HG03045 (cell line): ENCODE measurements at regions not wholly inside any gene's neighbourhood (a gene's known extent, or its start where the extent isn't known, plus 50 kb on each side); places are given as distances from the start of the nearest gene placed in this dataset.
"Not testable (repeated sequence)": the region's sequence is repeated elsewhere in the genome, so short reads cannot be mapped to it uniquely, and the experiment has no call there.

Experiments used
- ATAC-seq: cut with Tn5 transposase; IDR thresholded peaks from one replicate; pipeline ENCODE4 v1.9.1; 2021; ENCODE audit warnings: mild to moderate bottlenecking, moderate library complexity; ENCODE audit not compliant: unreplicated experiment

DNA sequence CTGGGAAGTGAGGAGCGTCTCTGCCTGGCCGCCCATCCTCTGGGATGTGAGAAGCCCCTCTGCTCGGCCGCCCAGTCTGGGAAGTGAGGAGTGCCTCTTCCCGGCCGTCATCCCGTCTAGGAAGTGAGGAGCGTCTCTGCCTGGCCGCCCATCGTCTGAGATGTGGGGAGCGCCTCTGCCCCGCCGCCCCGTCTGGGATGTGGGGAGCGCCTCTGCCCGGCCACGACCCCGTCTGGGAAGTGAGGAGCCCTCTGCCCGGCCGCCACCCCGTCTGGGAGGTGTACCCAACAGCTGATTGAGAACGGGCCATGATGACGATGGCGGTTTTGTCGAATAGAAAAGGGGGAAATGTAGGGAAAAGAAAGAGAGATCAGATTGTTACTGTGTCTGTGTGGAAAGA, 173.9 kb upstream of the PRSS1 start:
- not testable (repeated sequence) for ATAC-seq

DNA sequence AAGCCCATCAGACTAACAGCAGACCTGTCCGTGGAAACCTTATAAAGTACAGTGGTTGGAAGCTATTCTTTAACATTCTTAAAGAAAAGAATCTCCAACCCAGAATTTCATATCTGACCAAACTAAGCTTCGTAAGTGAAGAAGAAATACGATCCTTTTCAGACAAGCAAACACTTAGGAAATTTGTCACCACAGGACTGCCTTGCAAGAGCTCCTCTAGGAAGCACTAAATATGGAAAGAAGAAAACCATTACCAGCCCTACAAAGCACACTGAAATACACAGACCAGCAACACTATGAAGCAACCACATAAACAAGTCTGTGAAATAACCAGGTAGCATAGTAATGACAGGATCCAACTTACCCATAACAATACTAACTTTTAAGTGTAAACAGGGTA, 177.7 kb upstream of the PRSS1 start:
- no peak for ATAC-seq

DNA sequence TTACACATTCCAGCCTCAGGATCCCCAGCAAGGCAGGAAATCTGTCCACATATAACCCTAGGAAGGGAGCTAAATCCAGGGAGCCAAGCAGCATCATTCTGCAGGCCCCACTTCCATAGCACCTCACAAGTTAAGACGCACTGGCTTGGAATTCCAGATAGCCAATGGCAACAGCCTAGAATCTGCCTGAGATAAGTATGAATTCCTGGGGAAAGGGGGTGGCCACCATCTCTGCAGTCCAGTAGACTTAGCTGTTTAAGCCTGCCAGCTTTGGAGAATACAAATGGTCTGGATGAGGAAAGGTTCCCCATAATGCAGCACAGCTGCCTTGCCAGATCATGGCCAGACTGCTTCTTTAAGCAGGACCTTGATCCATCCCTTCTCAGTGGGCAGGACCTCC, 179.4 kb upstream of the PRSS1 start:
- no peak for ATAC-seq

DNA sequence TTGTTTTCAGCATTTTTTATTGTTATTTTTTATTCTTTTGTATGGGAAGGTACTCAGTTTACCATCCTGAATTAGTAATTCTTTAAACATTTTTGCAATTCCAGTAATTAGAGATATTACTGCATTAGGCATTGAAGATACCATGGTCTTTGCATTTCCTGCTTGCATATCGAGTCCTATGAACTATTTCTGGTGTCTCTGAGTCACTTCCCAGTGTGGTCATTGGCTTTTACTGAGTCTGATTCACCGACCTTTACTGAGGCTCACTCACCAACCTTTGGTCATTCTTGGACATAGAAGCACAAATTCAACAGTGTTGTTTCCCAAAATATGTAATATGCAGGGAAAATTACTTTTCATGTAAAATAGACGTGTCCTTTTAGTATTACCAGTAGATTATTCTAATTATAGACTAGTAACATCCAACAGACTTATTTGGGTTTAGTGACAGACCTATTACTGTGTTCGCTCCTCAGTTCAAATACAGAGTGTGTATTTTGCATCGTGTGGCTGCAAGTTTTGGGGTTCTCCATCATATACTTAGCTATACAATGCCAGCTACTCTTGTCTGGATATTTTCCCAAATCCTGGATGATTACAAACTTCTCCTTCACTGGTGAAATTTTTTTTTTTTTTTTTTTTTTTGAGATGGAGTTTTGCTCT, 180.7 kb upstream of the PRSS1 start:
- no peak for ATAC-seq

DNA sequence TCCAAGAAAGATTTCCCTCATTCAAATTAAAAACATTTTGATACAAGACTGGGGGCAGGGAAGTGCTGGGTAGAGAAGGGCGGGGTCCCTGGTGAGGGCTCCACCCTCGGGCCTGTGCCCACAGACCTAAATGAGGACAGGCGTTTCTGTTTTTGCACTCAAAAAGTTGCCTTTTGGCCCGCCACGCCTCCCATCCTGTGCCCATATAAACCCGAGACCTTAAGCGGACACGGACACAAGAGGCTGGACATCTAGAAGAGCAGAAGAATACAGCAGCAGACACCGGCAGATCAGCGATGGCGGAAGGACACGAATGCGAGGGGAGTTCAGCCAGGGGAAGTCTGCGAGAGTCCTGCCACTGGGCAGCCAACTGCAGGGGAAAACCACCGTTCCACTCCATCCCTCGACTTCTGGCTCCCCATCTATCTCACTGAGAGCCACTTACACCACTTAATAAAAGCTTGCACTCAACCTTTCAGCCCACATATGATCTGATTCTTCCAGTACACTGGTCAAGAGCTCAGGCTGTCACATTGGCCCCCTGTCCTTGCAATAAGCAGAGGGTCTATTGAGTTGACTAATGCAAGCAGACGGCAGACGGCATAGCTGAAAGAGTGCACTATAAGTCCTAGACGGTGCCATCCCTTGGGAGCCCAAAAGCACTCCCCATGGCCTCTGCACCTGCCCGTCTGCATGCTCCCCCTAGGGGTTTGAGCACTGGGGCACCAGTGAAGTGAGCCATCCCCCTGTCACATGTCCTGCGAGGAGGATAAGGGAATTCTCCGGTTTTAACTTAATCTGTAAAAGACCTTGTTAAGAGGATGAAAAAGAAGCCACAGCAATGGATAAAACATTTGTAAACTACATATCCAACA, 181.8 kb upstream of the PRSS1 start:
- no peak for ATAC-seq

DNA sequence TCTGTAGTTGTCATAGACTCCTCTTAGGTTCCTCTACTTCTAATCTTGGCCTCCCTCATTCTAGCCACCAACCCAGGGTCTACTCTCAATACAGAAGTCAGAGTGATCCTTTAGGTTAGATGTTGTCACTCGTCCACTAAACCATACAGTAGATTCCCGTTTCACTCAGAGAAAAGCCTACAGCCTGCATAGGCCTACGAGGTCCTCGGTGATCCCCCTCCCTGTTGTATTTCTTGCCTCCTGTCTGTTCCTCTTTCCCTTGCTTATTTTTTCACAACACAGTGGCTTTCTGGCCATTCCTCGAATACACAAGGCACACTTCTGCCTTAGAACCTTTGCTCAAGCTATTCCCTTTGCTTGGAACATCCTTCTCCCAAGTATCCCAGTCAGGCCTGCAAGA, 183.0 kb upstream of the PRSS1 start:
- no peak for ATAC-seq

DNA sequence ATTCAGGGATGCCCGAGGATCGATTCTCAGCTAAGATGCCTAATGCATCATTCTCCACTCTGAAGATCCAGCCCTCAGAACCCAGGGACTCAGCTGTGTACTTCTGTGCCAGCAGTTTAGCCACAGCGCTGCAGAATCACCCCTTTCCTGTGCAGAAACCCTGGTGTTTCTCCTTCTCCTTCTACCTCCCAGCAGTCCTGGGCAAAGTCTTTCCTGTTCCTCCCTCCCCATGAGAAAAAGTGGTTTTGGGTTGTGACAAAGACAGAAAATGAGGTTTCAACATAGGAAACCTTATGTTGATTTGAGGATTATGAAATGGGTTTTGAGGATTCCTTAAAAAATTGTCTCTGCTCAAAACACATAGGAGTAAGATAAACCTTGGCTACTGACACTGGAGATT, 185.1 kb upstream of the PRSS1 start:
- ATAC-seq: not testable (repeated sequence)

DNA sequence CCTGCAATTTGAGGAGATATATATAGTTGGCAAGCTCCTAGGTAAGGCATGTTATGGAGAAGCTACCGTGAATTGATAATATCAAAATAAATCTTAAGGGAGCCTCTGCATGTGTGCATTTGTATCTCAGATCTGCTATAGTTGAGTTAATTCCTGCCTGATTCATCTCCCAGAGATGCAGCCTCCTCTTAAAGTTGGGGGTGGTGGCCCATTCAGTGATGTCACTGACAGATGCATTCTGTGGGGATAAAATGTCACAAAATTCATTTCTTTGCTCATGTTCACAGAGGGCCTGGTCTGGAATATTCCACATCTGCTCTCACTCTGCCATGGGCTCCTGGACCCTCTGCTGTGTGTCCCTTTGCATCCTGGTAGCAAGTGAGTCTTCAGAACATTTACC, 185.8 kb upstream of the PRSS1 start:
- no peak for ATAC-seq

DNA sequence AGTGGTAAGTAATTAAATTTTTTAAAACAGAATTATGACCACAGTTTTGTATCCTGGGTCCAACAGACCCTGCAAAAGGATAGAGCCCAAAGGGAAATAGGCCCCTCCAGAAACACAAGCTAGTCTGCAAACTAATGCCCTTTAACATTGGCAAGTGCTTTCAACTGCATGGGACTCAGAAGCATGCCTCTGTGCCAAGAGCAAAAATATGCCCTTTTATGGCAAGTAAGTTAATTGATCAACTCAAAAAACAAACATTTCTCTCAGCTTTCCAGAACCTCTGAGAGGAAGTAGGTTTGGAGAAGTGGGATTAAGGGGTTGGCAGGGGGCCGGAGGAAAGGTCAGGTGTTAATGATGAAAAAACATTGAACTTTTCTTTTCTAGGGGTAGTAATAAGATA, 186.6 kb upstream of the PRSS1 start:
- no peak for ATAC-seq

DNA sequence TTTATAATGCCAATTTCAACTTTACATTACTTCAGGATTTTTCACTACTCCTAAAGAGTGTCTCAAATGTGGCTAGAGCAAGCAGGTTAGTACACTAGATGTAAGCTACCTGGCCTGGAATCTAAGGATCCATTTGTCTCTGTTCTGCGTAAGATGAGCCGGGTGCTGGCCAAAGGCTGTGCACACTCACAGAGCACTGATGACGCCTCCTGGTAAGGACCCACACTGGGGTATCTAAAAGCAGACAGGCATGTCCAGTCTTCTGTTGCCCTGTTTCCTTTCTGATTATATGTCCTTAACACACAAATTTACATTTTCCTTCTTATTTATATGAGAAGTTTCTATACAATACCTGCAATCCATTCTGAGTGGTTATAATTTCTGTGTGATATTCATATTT, 187.9 kb upstream of the PRSS1 start:
- ATAC-seq: not testable (repeated sequence)

DNA sequence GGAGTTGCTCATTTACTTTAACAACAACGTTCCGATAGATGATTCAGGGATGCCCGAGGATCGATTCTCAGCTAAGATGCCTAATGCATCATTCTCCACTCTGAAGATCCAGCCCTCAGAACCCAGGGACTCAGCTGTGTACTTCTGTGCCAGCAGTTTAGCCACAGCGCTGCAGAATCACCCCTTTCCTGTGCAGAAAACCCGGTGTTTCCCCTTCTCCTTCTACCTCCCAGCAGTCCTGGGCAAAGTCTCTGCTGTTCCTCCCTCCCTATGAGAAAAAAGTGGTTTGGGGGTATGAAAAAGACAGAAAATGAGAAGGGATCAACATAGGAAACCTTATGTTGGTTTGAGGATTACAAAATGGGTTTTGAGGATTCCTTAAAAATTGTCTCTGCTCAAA, 188.5 kb upstream of the PRSS1 start:
- not testable (repeated sequence) for ATAC-seq

DNA sequence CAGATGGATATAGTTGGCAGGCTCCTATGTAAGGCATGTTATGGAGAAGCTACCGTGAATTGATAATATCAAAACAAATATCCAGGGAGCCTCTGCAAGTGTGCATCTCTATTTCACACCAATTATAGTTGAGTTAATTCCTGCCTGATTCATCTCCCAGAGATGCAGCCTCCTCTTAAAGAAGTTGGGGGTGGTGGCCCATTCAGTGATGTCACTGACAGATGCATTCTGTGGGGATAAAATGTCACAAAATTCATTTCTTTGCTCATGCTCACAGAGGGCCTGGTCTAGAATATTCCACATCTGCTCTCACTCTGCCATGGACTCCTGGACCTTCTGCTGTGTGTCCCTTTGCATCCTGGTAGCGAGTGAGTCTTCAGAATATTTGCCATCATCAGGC, 189.1 kb upstream of the PRSS1 start:
- no peak for ATAC-seq

DNA sequence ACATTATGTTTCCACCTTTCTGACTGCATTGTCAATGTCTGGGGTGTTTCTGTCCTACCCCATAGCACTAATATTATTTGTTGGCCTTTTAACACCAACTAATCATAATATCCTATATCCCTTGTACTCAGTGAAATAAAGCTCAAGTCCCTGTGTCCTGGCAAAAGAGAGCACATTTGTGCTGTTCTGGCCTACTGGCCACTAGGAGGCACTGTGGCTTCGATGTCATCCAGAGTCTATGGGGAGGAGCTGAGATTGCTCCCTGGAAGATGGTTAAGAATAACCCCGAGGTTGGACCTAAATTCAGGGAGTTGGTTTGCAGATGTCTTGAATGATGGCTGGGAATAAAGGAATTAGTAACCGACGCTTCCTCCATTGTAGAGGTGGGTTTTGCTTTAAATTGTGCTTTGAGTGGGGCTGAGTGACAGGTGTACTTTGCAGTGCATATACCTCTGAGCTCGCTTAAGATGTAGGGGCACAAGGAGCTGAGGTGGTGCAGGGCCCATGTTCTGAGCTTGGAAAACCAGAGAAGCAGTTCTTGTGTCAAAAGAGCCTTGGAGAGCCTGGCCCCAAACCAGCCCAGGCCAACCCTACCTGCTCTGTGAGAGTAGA, 191.2 kb upstream of the PRSS1 start:
- peak; percentile 80 for ATAC-seq

DNA sequence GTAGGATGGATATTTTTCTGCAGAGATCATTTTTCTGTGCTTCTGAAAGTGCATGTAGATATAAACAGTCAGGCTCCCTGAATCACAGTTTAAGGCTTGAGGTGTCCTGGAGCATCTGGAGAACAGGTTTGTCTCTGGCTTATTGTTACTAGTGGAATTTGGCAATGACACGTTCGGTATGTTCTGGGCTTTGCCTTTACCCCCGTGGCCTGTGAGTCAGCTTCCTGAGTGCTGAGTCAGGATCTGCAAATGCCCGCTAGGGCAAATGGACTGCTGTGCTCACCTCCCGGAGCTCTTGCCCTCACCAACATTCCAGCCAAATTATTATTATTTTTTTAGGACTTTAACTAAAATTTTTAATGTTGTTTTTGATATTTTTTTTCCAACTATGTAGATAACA, 192.5 kb upstream of the PRSS1 start:
- ATAC-seq: no peak

DNA sequence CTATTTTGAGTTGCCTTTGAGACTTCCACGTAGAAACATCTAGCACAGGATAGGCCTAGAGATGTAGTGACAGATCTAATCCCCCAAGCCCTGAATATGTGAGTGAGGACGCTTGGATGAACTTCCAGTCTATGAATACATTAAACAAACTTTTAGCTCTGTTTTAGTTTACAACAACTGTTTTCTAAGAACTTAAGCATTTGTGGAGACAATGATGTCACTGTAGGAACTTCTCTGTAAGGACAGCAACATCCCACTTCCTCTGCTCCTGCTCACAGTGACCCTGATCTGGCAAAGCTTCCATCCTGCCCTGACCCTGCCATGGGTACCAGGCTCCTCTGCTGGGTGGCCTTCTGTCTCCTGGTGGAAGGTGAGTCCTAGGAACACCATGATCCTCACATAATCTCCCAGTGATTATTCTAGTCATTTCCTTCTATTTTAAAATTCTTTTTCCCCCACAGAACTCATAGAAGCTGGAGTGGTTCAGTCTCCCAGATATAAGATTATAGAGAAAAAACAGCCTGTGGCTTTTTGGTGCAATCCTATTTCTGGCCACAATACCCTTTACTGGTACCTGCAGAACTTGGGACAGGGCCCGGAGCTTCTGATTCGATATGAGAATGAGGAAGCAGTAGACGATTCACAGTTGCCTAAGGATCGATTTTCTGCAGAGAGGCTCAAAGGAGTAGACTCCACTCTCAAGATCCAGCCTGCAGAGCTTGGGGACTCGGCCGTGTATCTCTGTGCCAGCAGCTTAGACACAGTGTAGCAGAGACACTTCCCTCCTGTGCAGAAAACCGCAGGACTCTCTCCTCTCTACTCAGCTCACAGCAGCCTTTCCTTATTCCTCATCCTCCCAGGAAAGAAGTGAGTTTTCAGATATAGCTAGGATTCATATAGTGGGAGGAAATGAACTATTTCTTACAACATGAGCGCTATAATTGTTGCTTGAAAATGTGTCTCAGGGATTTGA, 194.4 kb upstream of the PRSS1 start:
- ATAC-seq: no peak

DNA sequence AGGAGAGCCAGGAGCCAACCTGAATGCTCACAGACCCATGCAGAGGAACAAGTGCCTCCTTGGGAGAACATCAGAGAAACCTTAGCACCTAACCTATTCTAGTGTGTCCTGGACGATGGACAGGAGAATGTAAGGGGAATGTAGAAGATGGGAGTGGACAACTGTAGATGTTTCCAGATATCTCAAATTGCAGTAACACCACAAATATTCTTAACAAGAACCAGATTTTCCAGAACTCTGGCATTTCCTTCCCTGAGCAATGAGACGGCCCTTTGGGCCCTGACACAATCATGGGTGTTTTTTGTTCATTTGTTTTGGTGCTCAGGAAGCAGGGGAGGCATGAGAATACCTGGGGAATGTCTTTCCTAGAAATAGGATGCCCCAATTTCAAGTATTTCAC, 196.1 kb upstream of the PRSS1 start:
- ATAC-seq: no peak

DNA sequence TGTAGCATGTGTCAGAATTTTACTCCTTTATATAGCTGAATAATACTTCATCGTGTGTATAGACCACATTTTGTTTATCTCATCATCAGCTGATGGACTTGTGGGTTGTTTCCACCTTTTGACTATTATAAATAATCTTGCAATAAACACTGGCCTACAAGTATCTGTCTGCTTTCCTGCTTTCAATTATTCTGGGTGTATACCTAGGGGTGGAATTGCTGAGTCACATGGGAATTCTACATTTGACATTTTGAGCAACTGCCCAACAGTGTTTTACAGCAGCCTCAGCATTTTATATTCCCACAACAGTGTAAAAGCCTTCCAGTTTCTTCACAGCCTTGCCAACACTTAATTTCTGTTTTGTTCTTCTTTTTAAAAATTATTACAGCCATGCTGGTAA, 200.3 kb upstream of the PRSS1 start:
- no peak for ATAC-seq

DNA sequence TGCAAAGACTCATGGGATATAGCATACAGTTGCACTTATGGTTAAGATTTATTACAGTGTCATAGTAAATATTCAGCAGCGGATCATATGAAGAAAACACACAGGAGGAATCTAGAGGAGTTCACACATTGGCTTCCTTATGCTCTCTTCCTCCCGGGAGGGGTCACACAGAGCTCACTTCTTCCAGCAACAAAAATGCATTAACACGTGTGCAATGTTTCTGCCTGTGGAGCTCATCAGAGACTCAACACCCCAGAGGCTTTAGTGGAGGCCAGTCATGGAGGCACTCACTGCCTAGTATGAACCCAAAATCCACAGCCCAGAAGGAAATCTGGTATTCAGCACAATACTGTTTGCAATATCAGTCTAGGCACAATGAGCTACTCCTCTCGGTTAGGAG, 202.8 kb upstream of the PRSS1 start:
- ATAC-seq: no peak

DNA sequence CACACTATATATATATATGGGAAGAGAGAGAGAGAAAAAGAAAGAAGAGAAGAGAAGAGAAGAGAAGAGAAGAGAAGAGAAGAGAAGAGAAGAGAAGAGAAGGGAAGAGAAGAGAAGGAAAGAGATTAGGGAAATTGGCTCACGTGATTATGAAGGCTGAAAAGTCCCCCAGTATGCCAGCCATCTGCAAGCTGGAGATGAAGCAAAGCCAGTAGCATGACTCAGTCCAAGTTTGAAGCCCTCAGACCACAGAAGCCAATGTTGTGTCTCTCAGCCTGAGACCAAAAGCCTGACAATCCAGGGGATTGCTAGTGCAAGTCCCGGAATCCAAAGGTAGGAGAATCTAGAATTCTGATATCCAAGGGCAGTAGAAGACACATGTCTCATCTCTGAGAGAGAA, 206.3 kb upstream of the PRSS1 start:
- no peak for ATAC-seq

DNA sequence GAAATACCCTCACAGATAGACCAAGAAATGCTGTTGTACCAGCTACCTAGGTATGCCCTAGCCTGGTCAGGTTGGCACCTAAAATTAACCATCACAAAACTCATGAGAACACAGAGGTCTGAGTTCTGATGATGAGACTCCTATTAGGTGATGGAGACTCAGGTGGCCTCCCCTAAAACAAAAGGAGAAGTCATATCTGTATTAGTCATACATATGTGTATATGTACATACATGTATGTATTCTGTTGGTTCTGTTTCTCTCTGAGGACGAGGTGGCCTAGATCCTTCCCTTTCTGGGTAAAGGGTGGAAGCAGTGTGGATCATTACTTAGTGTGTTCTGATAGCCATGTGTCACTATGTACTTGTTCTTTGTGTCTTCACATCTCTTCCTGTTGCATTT, 207.2 kb upstream of the PRSS1 start:
- no peak for ATAC-seq

DNA sequence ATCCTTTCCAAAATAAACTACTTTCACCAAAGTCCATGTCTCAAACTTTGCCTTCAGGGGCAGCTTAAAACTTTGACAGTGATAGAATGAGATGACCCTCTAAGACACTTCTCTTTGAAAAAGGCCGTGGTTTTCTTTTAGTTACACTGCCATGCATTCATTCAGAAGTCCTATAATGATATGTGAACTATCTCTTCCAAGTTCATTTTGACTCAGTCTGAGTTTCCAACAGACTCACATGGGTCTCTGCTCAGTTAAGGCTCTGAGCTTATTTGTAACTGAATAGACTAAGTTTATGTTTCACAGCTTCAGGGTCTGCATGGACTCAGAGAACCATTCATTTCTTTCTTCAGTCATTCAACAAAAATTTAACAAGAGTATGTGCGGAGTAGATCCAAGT, 208.9 kb upstream of the PRSS1 start:
- ATAC-seq: no peak
